ENCODE measurements at regions not wholly inside any gene's neighbourhood (a gene's known extent, or its start where the extent isn't known, plus 50 kb on each side); places are given as distances from the start of the nearest gene placed in this dataset.
"Not testable (repeated sequence)": the region's sequence is repeated elsewhere in the genome, so short reads cannot be mapped to it uniquely, and the experiment has no call there.

- not testable (repeated sequence) for DNase-seq (ENCODE audit: low read depth, low spot score)
These were observed 2296.2 kb upstream of the RAG2 start for GRCh38 chr11:38894201-38894600.

- DNase-seq (ENCODE audit: low read depth, low spot score) = no peak
These were observed 2286.3 kb upstream of the RAG2 start for GRCh38 chr11:38884145-38884865.

- DNase-seq (ENCODE audit: low read depth, low spot score) = no peak
These were observed 2269.3 kb upstream of the RAG2 start for GRCh38 chr11:38867338-38867737.

- no peak for DNase-seq (ENCODE audit: low read depth, low spot score)
These were observed 2267.9 kb upstream of the RAG2 start for GRCh38 chr11:38865922-38866321.

GRCh38 chr11:38842991-38843390, 2245.0 kb upstream of the RAG2 start:
- no peak for DNase-seq (ENCODE audit: low read depth, low spot score)

GRCh38 chr11:38839071-38839470, 2241.0 kb upstream of the RAG2 start:
- DNase-seq (ENCODE audit: low read depth, low spot score) = no peak

GRCh38 chr11:38835966-38836365, 2237.9 kb upstream of the RAG2 start:
- DNase-seq (ENCODE audit: low read depth, low spot score) = no peak

GRCh38 chr11:38824573-38824972, 2226.5 kb upstream of the RAG2 start:
- no peak for DNase-seq (ENCODE audit: low read depth, low spot score)

GRCh38 chr11:38821786-38822185, 2223.8 kb upstream of the RAG2 start:
- not testable (repeated sequence) for DNase-seq (ENCODE audit: low read depth, low spot score)

GRCh38 chr11:38819981-38820380, 2221.9 kb upstream of the RAG2 start:
- no peak for DNase-seq (ENCODE audit: low read depth, low spot score)

- DNase-seq (ENCODE audit: low read depth, low spot score) = no peak
These were observed 2220.7 kb upstream of the RAG2 start for GRCh38 chr11:38818720-38819119.

GRCh38 chr11:38814670-38815069, 2216.6 kb upstream of the RAG2 start:
- no peak for DNase-seq (ENCODE audit: low read depth, low spot score)

- DNase-seq (ENCODE audit: low read depth, low spot score) = no peak
These were observed 2211.5 kb upstream of the RAG2 start for GRCh38 chr11:38809521-38809920.

GRCh38 chr11:38796281-38796680, 2198.2 kb upstream of the RAG2 start:
- DNase-seq (ENCODE audit: low read depth, low spot score) = no peak

- DNase-seq (ENCODE audit: low read depth, low spot score) = no peak
These were observed 2197.0 kb upstream of the RAG2 start for GRCh38 chr11:38795027-38795426.

- DNase-seq (ENCODE audit: low read depth, low spot score) = peak; percentile 29
These were observed 2193.4 kb upstream of the RAG2 start for GRCh38 chr11:38791346-38791961.

- no peak for DNase-seq (ENCODE audit: low read depth, low spot score)
These were observed 2190.5 kb upstream of the RAG2 start for GRCh38 chr11:38788561-38788960.

- no peak for DNase-seq (ENCODE audit: low read depth, low spot score)
These were observed 2186.1 kb upstream of the RAG2 start for GRCh38 chr11:38784164-38784563.

- DNase-seq (ENCODE audit: low read depth, low spot score) = no peak
These were observed 2168.8 kb upstream of the RAG2 start for GRCh38 chr11:38766796-38767195.

- no peak for DNase-seq (ENCODE audit: low read depth, low spot score)
These were observed 2161.4 kb upstream of the RAG2 start for GRCh38 chr11:38759394-38759793.

- no peak for DNase-seq (ENCODE audit: low read depth, low spot score)
These were observed 2158.5 kb upstream of the RAG2 start for GRCh38 chr11:38756537-38756936.

- no peak for DNase-seq (ENCODE audit: low read depth, low spot score)
These were observed 2153.4 kb upstream of the RAG2 start for GRCh38 chr11:38751421-38751820.

- not testable (repeated sequence) for DNase-seq (ENCODE audit: low read depth, low spot score)
These were observed 2148.5 kb upstream of the RAG2 start for GRCh38 chr11:38746516-38746915.
